CD4-positive, alpha-beta T cell treated with Interleukin-10 for 1 hour (primary cell): ENCODE measurements at regions not wholly inside any gene's neighbourhood (a gene's known extent, or its start where the extent isn't known, plus 50 kb on each side); places are given as distances from the start of the nearest gene placed in this dataset.
"Not testable (repeated sequence)": the region's sequence is repeated elsewhere in the genome, so short reads cannot be mapped to it uniquely, and the experiment has no call there.

Experiments used
- DNase-seq: peaks from one replicate; pipeline ENCODE4 v3.0.0-alpha.2; 2020

- no peak for DNase-seq
Observed at GRCh38 chr6:147674794-147675193, 166.3 kb downstream of the SAMD5 start.

- no peak for DNase-seq
Observed at GRCh38 chr6:147675281-147675680, 166.8 kb downstream of the SAMD5 start.

- no peak for DNase-seq
Observed at GRCh38 chr6:147676495-147677199, 168.2 kb downstream of the SAMD5 start.

- DNase-seq = no peak
Observed at GRCh38 chr6:147677647-147678046, 169.2 kb downstream of the SAMD5 start.

GRCh38 chr6:147678253-147678652, 169.8 kb downstream of the SAMD5 start:
- no peak for DNase-seq

- DNase-seq = no peak
Observed at GRCh38 chr6:147684906-147685305, 176.4 kb downstream of the SAMD5 start.

- no peak for DNase-seq
Observed at GRCh38 chr6:147689398-147689797, 180.9 kb downstream of the SAMD5 start.

GRCh38 chr6:147691446-147691845, 183.0 kb downstream of the SAMD5 start:
- DNase-seq = no peak

- no peak for DNase-seq
Observed at GRCh38 chr6:147693181-147693580, 184.7 kb downstream of the SAMD5 start.

- not testable (repeated sequence) for DNase-seq
Observed at GRCh38 chr6:147694556-147694955, 186.1 kb downstream of the SAMD5 start.

- DNase-seq = no peak
Observed at GRCh38 chr6:147695819-147696218, 187.3 kb downstream of the SAMD5 start.

- DNase-seq = no peak
Observed at GRCh38 chr6:147699140-147699539, 190.7 kb downstream of the SAMD5 start.

GRCh38 chr6:147699637-147700036, 191.1 kb downstream of the SAMD5 start:
- no peak for DNase-seq

GRCh38 chr6:147700436-147701209, 192.1 kb downstream of the SAMD5 start:
- no peak for DNase-seq

- no peak for DNase-seq
Observed at GRCh38 chr6:147704691-147705090, 196.2 kb downstream of the SAMD5 start.

- DNase-seq = no peak
Observed at GRCh38 chr6:147707524-147707923, 199.0 kb downstream of the SAMD5 start.

- DNase-seq = no peak
Observed at GRCh38 chr6:147708170-147708569, 199.7 kb downstream of the SAMD5 start.

GRCh38 chr6:147709396-147710272, 201.1 kb downstream of the SAMD5 start:
- DNase-seq = no peak

GRCh38 chr6:147710890-147711289, 202.4 kb downstream of the SAMD5 start:
- no peak for DNase-seq

- DNase-seq = no peak
Observed at GRCh38 chr6:147711476-147711875, 203.0 kb downstream of the SAMD5 start.

GRCh38 chr6:147712841-147713240, 204.4 kb downstream of the SAMD5 start:
- DNase-seq = no peak

- DNase-seq = no peak
Observed at GRCh38 chr6:147715035-147715434, 206.5 kb downstream of the SAMD5 start.

GRCh38 chr6:147716434-147716833, 207.9 kb downstream of the SAMD5 start:
- DNase-seq = no peak
